Trophoblast cell (in vitro differentiated cells and primary cell): ENCODE measurements at regions not wholly inside any gene's neighbourhood (a gene's known extent, or its start where the extent isn't known, plus 50 kb on each side); places are given as distances from the start of the nearest gene placed in this dataset.
A peak's percentile ranks its signal among the peaks of the same experiment; 100 is the strongest.

Experiments
- DNase-seq, 2 donors: peaks; one replicate each; pipeline ENCODE4 v3.0.0-alpha.2; 2016
- H2AFZ ChIP-seq: 2 replicates; pipeline ENCODE4 v1.6.1; 2013; ENCODE audit warnings: low read length, moderate library complexity, mild to moderate bottlenecking; ENCODE audit not compliant: insufficient read depth, poor library complexity
- H2AK5ac ChIP-seq: 2 replicates; pipeline ENCODE4 v1.6.1; 2013; ENCODE audit warnings: mild to moderate bottlenecking, low read length
- H2BK120ac ChIP-seq: 2 replicates; pipeline ENCODE4 v1.6.1; 2013; ENCODE audit warnings: low read length, mild to moderate bottlenecking, moderate library complexity; ENCODE audit not compliant: insufficient read depth, poor library complexity
- H2BK12ac ChIP-seq: 2 replicates; pipeline ENCODE4 v1.6.1; 2013; ENCODE audit warnings: mild to moderate bottlenecking, low read length, moderate library complexity
- H2BK5ac ChIP-seq: 2 replicates; pipeline ENCODE4 v1.6.1; 2013; ENCODE audit warnings: low read length, low read depth, moderate library complexity, mild to moderate bottlenecking; ENCODE audit not compliant: poor library complexity
- H3K14ac ChIP-seq: 2 replicates; pipeline ENCODE4 v1.6.1; 2013; ENCODE audit warnings: mild to moderate bottlenecking, low read length
- H3K18ac ChIP-seq: 2 replicates; pipeline ENCODE4 v1.6.1; 2013; ENCODE audit warnings: mild to moderate bottlenecking, low read length
- H3K23ac ChIP-seq: 2 replicates; pipeline ENCODE4 v1.6.1; 2013; ENCODE audit warnings: low read length
- H3K27ac ChIP-seq: 2 replicates; pipeline ENCODE4 v1.5.1; 2013; ENCODE audit warnings: low read depth, mild to moderate bottlenecking, inconsistent platforms, low read length, moderate library complexity
- H3K27me3 ChIP-seq: 2 replicates; pipeline ENCODE4 v1.6.1; 2013; ENCODE audit warnings: inconsistent platforms, mild to moderate bottlenecking, low read length, moderate library complexity; ENCODE audit not compliant: insufficient read depth
- H3K36me3 ChIP-seq, 2 experiments: 1 replicate in 1 of 2; 2 replicates in 1 of 2; pipeline ENCODE4 v1.6.1; 2013; ENCODE audit warnings: low read length in 2 of 2, mild to moderate bottlenecking in 2 of 2, moderate library complexity in 1 of 2; ENCODE audit not compliant: insufficient read depth in 2 of 2, control insufficient read depth in 1 of 2
- H3K4ac ChIP-seq: 2 replicates; pipeline ENCODE4 v1.6.1; 2013; ENCODE audit warnings: low read depth, mild to moderate bottlenecking, low read length, moderate library complexity
- H3K4me1 ChIP-seq, 2 experiments: 1 replicate in 1 of 2; 2 replicates in 1 of 2; pipeline ENCODE4 v1.6.1; 2013; ENCODE audit warnings: low read length in 2 of 2, mild to moderate bottlenecking in 2 of 2, moderate library complexity in 1 of 2; ENCODE audit not compliant: insufficient read depth in 2 of 2, control insufficient read depth in 1 of 2
- H3K4me2 ChIP-seq: 2 replicates; pipeline ENCODE4 v1.6.1; 2013; ENCODE audit warnings: inconsistent platforms, mild to moderate bottlenecking, low read length, moderate library complexity
- H3K4me3 ChIP-seq: 2 replicates; pipeline ENCODE4 v1.5.1; 2013; ENCODE audit warnings: mild to moderate bottlenecking, low read depth, low read length, inconsistent platforms
- H3K79me1 ChIP-seq: one replicate; pipeline ENCODE4 v1.6.1; 2013; ENCODE audit warnings: low read length
- H3K79me2 ChIP-seq: 2 replicates; pipeline ENCODE4 v1.6.1; 2013; ENCODE audit warnings: low read length, mild to moderate bottlenecking; ENCODE audit not compliant: control insufficient read depth, insufficient read depth, poor library complexity
- H3K9ac ChIP-seq: 2 replicates; pipeline ENCODE4 v1.6.1; 2013; ENCODE audit warnings: mild to moderate bottlenecking, low read length
- H3K9me3 ChIP-seq: 2 replicates; pipeline ENCODE4 v1.6.1; 2013; ENCODE audit warnings: low read depth, mild to moderate bottlenecking, control low read depth, inconsistent platforms, low read length; ENCODE audit not compliant: insufficient read depth
- H4K12ac ChIP-seq: 2 replicates; pipeline ENCODE4 v1.6.1; 2013; ENCODE audit warnings: low read depth, mild to moderate bottlenecking, low read length, moderate library complexity
- H4K8ac ChIP-seq: 2 replicates; pipeline ENCODE4 v1.6.1; 2013; ENCODE audit warnings: low read depth, mild to moderate bottlenecking, low read length, moderate library complexity
- H4K91ac ChIP-seq: one replicate; pipeline ENCODE4 v1.6.1; 2013; ENCODE audit warnings: low read depth, mild to moderate bottlenecking, low read length, moderate library complexity
- WGBS: extraction: QIAGEN DNeasy Blood & Tissue Kit; methylation state at CpG from one replicate; pipeline ENCODE4 v1.1.7; 2013; ENCODE audit warnings: missing lambda C conversion rate; ENCODE audit not compliant: insufficient read length, insufficient coverage; ENCODE audit errors: extremely low coverage; 5-methylcytosine and 5-hydroxymethylcytosine counted together

- H3K18ac ChIP-seq = no peak overlapping the region
- no peak overlapping the region for H2BK12ac ChIP-seq
- no peaks in the 10 kb centered on the region for H3K27me3 ChIP-seq
- H3K9me3 ChIP-seq = no peaks in the 10 kb centered on the region
- no peaks in the 10 kb centered on the region for H3K4me1 ChIP-seq
- no peak overlapping the region for H3K4me3 ChIP-seq
- no peaks in the 10 kb centered on the region for H3K79me2 ChIP-seq
- H3K9ac ChIP-seq = no peak overlapping the region
- H2BK120ac ChIP-seq = peak overlapping the region; percentile 39
- H2AK5ac ChIP-seq = no peak overlapping the region
- no peak overlapping the region for H3K27ac ChIP-seq
- DNase-seq = no peak
- no peak overlapping the region for H2AFZ ChIP-seq
- no peak overlapping the region for H2BK5ac ChIP-seq
- peak overlapping the region; percentile 26 for H4K91ac ChIP-seq
- no peak overlapping the region for H3K23ac ChIP-seq
- H3K79me1 ChIP-seq = peaks cover 3% of the 10 kb centered on the region
- no CpG with 5 or more reads among the region's 5 CpGs for WGBS
- H3K4ac ChIP-seq = no peak overlapping the region
- H3K14ac ChIP-seq = no peak overlapping the region
- H4K12ac ChIP-seq = no peak overlapping the region
- H3K4me2 ChIP-seq = no peak overlapping the region
- H3K36me3 ChIP-seq = no peaks in the 10 kb centered on the region
- H4K8ac ChIP-seq = no peak overlapping the region
Measured at GRCh38 chr17:13387236-13387635, 214.5 kb downstream of the HS3ST3A1 start.

DNA sequence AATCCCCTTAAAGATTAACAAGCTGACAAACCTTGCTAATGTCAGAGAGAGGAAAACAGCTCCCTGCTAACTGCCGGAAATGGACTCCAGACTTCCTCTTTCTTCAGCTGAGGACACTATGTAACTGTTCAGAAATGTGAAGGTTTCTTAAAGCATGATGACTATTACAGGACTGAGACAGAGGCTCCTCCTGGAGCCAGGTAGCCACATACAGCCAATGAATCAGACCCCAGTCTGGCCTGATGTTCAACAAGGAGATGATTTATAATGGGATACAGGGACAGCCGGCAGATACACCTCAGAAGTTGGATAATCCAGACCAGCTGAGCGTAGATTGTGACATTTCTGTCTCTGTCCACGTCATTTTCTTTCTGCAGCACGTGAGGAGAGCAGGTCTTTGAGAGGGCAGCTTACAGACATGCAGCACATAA is 216.2 kb downstream of the HS3ST3A1 start:
- Histone ChIP-seq H3K36me3 (no peaks in the 10 kb centered on the region), H2AFZ (no peak overlapping the region), H3K4me2 (no peak overlapping the region), H3K9me3 (no peaks in the 10 kb centered on the region), H4K91ac (no peak overlapping the region), H2BK5ac (no peak overlapping the region), H2AK5ac (no peak overlapping the region), H3K18ac (no peak overlapping the region), H2BK120ac (no peak overlapping the region), H3K79me2 (no peaks in the 10 kb centered on the region), H4K12ac (no peak overlapping the region), H3K4me3 (no peak overlapping the region), H3K79me1 (peaks cover 3% of the 10 kb centered on the region), H3K9ac (no peak overlapping the region), H4K8ac (no peak overlapping the region), H3K27ac (peak overlapping the region; percentile 55), H3K4me1 (no peaks in the 10 kb centered on the region), H3K4ac (no peak overlapping the region), H3K14ac (no peak overlapping the region), H3K27me3 (no peaks in the 10 kb centered on the region), H3K23ac (no peak overlapping the region), H2BK12ac (no peak overlapping the region)
- no CpG with 5 or more reads among the region's 5 CpGs for WGBS
- peak; percentile 31 to 36 for DNase-seq

GRCh38 chr17:13384626-13385025 is 217.1 kb downstream of the HS3ST3A1 start:
- Histone ChIP-seq H2AFZ (no peak overlapping the region), H3K4me3 (no peak overlapping the region), H3K79me1 (peaks cover 3% of the 10 kb centered on the region), H3K23ac (no peak overlapping the region), H3K36me3 (no peaks in the 10 kb centered on the region), H3K18ac (no peak overlapping the region), H3K9me3 (no peaks in the 10 kb centered on the region), H3K4me1 (no peaks in the 10 kb centered on the region), H2BK5ac (no peak overlapping the region), H2AK5ac (no peak overlapping the region), H2BK120ac (no peak overlapping the region), H3K4me2 (no peak overlapping the region), H3K4ac (no peak overlapping the region), H3K27me3 (no peaks in the 10 kb centered on the region), H3K9ac (no peak overlapping the region), H3K79me2 (no peaks in the 10 kb centered on the region), H4K91ac (no peak overlapping the region), H3K14ac (no peak overlapping the region), H4K8ac (no peak overlapping the region), H3K27ac (peak overlapping the region; percentile 43), H4K12ac (no peak overlapping the region), H2BK12ac (no peak overlapping the region)
- no peak for DNase-seq
- no CpG with 5 or more reads among the region's 1 CpG for WGBS

- Histone ChIP-seq H4K91ac (no peak overlapping the region), H3K23ac (no peak overlapping the region), H3K4me3 (no peak overlapping the region), H4K12ac (no peak overlapping the region), H2BK12ac (no peak overlapping the region), H3K79me2 (no peaks in the 10 kb centered on the region), H2BK5ac (no peak overlapping the region), H3K4me1 (no peaks in the 10 kb centered on the region), H3K36me3 (no peaks in the 10 kb centered on the region), H3K4me2 (no peak overlapping the region), H2AK5ac (no peak overlapping the region), H3K27ac (no peak overlapping the region), H3K18ac (no peak overlapping the region), H2AFZ (no peak overlapping the region), H3K4ac (no peak overlapping the region), H3K79me1 (no peaks in the 10 kb centered on the region), H4K8ac (no peak overlapping the region), H3K27me3 (no peaks in the 10 kb centered on the region), H2BK120ac (no peak overlapping the region), H3K9ac (no peak overlapping the region), H3K14ac (no peak overlapping the region), H3K9me3 (no peaks in the 10 kb centered on the region)
- WGBS = no CpG with 5 or more reads among the region's 2 CpGs
- DNase-seq = no peak
Measured at GRCh38 chr17:13378361-13378760, 223.4 kb downstream of the HS3ST3A1 start.
